Umbilical cord (tissue), 1 donor: ENCODE measurements at regions not wholly inside any gene's neighbourhood (a gene's known extent, or its start where the extent isn't known, plus 50 kb on each side); places are given as distances from the start of the nearest gene placed in this dataset.

Source experiments
- DNase-seq: peaks from one replicate; pipeline ENCODE4 v3.0.0-alpha.2; 2015; ENCODE audit warnings: low spot score

- DNase-seq = peak; percentile 85
Measured at GRCh38 chr5:96247097-96247701, 185.8 kb downstream of the PCSK1 start.

DNA sequence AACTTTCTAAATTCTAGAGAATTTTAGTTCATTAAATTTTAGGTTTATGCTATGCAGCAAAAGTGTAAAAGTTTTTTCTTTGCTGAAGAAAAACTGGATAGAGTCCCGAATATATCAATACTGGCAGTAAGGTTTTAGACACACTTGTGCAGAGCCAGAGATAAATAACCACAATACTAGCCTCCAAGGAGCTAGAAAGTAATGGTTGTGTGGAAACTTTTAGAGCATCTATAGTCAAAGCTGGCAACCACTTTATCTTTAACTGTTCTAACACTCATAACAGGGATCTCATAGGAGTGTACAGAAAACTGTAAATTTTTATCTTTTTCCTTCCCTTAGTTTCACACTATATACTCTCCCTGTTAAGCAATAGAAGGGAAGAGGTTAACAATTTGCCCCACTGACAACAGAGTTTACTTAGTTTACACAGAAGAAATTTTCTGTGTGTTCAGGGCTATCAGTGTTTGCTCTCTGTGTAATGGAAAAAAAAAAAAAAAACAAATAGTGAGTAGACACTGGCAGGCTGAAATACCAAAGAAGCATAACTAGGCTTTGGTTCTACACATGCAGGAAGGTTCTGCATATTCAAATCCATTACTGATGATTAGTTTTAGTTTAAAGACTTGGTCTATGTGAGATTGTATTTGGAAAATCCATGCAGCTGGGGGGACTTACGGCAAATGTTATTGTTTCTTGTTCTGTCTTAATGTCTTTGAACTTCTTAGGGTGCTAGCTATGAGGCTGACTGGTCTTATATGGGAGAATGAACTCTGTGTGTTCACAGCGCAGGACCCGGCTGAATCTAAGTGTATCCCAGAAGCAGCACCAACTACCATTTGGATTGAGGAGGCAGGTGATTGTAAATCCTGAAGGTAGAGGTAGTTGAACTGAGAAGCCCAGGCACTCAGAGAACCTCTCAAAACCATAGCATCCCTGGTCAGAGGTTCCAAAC is 187.6 kb downstream of the PCSK1 start:
- DNase-seq = peak; percentile 26

DNA sequence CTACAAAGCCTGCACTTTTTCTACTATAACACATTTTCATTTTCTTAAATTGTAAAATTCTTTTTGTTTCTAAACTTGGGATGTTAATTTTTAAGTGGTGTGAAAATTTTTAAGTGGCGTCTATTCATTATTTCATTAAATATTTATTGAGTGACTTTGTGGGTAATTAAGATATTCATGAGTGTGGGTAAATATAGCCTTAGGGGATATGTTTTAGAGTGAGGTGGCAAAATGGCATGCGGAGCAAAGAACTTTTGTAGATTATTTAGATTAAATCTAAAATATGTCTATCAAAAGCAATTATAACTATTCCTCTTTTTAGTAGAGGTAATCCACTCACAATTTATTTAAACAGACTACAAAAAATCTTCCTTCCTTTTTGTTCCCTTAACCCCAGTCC is 188.4 kb downstream of the PCSK1 start:
- no peak for DNase-seq

- DNase-seq = peak; percentile 13
Measured at GRCh38 chr5:96243862-96244261, 189.2 kb downstream of the PCSK1 start.

DNA sequence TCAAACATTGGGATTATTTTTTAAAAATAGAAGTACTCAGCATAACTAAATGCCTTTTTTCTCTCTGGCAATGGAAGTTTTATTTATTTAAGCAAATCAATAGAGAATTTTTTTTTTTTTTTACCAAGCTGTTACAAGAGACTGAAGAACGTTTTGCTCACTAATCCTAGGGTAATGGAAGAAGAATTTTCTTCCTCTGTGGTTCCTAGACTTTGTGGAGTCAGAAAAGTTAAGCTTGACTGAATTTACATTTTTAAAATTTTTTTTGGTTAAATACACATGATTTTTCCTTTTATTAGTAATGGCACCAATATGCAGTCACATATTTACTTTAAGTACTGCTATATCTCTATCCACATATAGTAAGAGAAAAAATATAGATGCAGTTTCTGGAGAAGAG is 189.8 kb downstream of the PCSK1 start:
- no peak for DNase-seq

DNA sequence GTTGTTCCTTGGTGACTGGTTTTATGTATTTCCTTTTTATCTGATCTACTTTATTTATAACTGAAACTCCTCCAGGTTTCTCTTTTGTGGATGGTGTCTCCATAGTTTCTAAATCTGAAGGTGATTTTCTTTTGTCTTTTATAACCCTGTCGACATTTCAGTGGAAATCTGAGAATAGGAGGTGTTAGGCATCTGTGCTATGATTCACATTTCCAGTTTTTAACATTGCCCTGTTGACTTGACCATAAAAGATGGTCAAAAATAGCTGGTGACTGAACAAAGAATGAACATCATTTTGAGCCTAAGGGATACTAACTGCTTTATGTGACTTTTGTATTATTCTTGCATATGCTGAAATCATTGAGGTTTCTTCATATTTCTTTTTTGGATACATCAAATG is 190.5 kb downstream of the PCSK1 start:
- DNase-seq = no peak

- DNase-seq = no peak
Measured at GRCh38 chr5:96236831-96237230, 196.2 kb downstream of the PCSK1 start.

- no peak for DNase-seq
Measured at GRCh38 chr5:96236051-96236450, 197.0 kb downstream of the PCSK1 start.

DNA sequence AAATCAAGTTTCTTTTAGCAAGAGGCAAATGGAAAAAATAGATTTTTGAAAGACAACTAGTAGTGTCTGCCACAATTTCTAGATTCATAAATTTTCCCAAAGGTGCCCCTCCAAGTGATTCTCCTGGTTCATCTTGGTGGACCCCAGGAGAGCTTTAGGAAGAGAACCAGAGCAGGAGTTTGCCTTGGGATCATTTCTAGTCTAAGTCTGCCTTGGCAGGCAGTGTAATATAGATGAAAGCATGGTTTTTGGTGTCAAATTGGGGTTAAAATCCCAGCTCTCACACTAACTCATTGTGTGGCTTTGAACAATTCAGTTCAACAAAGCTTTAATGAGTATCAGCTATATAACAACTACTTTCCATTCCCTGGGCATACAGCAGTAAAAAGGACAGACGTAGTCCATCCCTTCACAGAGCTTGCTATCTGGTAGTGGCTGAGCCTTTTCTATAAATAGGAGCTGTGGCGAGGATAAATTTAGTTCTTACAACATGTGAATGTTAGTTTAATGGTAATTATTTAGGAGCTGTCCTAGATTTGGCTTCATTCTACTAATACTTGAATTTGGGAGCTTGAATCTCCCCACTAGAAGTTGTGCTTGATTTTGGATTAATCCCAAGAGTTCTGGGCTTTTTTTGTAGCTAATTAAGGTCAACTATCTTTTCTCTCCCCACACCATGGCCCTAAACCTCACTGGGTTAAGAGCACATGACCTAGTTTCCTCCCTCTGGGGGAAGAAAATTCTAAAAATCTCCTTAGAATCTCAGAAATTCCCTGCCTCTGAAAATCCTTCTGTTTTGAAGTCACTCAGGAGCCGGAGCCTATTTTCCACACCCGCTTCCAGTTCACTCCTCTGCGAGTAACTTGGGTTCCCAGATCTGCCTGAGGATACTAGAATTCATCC is 197.8 kb downstream of the PCSK1 start:
- DNase-seq = peak; percentile 36

DNA sequence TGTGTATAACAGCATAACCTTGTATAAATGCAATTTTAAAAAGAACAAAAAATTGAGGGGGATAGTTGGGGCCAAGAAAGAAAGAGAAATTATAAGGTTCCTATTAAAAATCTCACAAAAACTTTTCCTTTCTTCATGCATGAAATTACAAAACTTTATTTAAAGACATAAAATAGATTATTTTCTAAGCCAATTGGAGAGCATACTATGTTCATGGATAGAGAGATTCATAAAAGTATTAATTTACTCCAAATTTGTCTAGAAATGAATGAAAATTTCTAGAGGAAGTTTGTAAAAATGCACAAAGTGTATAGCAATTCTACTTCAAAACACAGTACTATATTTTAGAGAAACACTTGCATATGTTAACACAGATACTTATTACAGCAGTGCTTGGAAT is 200.4 kb downstream of the PCSK1 start:
- DNase-seq = no peak

DNA sequence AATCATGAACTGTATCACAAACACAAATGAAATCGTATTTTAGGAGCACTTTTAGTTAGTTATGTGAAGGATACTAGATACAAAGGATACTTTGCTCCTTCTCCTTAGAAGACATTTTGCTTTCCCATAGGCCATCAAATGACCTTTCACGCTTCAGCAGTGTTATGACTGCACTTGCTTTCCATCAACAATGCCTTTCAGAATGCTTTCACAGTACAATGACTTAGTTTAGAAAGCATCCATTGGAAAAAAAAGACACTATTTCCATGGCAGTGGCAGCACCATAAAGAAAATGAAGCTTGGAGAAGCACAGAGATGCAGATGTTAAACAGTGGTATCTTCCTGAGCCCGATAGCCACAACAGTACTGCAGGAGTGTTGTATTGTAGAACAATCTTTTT is 203.9 kb downstream of the PCSK1 start:
- DNase-seq = no peak

DNA sequence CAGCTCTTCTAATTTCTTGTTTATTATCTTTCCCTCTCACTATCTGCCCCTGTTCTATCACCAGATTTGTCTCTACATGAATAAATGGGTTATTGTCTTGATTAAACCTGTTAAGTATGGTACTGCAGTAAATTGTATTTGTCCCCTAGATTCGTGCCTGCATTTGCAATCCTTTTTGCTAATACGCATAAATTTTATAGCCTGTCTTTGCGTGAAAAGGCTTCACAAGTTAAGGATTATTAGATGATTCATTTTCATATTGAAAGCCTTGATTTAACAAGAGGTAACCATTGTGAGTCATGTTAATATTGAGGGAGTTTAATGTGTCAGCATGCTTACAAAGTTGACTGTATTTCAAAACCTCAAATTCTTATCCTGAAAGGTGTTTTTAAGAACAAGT is 204.6 kb downstream of the PCSK1 start:
- no peak for DNase-seq

DNA sequence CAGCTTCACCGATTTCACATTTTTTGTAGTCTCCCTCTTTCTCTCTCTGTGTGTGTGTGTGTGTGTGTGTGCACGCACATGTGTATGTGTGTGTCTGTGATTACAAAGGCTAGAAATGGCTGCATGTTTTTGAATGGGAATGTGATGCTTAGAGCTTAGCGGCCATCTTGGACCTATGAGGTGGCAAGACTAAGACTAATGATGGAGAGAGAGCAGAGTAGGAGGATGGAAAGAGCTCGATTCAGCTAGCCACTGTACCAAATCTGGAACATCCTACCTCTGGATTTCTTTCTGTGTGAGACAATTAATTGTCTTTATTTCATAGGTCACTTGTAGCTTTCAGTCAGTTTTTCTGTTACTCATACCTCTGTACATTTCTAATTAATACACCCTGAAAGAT is 205.1 kb downstream of the PCSK1 start:
- DNase-seq = no peak

DNA sequence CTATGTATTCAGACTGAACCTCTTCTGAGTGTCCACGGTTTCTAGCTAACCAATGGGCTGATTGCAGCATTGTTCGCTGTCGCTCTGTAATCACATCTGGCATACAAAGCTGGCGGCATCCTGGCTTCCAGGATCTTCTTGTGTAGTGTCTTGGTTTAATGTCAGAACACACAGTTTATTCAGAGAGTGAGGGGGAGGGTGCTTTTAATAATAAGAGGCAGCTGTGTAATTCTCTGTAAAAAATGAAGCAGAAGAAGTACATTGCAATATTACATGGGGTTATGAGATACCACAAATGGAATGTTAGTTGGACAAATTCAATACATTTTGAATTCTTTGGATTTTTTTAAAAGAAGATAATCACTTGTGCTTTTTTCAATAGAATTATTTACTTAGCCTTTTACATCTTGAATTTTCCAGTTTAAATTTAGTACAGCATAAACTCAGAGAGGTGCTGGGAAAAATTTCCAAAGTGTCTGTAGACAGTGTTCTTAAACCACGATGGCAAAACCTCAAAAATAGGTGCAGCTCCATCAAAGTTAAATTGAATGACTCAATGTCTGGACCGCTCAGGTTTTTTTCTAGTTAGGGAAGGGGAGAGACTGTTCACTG is 206.0 kb downstream of the PCSK1 start:
- peak; percentile 84 for DNase-seq

GRCh38 chr5:96222129-96222528 is 210.9 kb downstream of the PCSK1 start:
- DNase-seq = no peak

- no peak for DNase-seq
Measured at GRCh38 chr5:96220610-96221390, 212.2 kb downstream of the PCSK1 start.

- DNase-seq = no peak
Measured at GRCh38 chr5:96219580-96220281, 213.3 kb downstream of the PCSK1 start.

DNA sequence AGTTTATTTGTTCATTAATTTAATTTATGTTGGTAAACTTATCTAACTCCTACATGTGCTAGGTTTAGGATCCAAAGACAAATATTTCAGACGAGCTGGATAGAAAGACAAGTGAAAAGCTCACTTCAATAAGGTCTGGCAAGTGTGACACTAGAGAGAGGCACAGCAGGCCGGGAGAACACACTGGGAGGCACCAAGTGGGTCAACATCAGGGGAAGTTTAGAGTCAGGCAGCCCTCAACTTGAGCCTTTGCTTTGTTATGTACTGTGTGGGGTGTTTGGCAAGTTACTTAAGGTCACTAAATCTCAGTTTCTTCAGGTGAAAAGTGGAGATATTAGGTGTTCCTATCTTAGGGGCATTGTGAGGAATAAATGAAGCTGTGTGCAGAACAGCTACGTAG is 214.4 kb downstream of the PCSK1 start:
- no peak for DNase-seq

GRCh38 chr5:96214442-96215197 is 218.4 kb downstream of the PCSK1 start:
- DNase-seq = no peak
